ENCODE measurements at regions not wholly inside any gene's neighbourhood (a gene's known extent, or its start where the extent isn't known, plus 50 kb on each side); places are given as distances from the start of the nearest gene placed in this dataset.

DNA sequence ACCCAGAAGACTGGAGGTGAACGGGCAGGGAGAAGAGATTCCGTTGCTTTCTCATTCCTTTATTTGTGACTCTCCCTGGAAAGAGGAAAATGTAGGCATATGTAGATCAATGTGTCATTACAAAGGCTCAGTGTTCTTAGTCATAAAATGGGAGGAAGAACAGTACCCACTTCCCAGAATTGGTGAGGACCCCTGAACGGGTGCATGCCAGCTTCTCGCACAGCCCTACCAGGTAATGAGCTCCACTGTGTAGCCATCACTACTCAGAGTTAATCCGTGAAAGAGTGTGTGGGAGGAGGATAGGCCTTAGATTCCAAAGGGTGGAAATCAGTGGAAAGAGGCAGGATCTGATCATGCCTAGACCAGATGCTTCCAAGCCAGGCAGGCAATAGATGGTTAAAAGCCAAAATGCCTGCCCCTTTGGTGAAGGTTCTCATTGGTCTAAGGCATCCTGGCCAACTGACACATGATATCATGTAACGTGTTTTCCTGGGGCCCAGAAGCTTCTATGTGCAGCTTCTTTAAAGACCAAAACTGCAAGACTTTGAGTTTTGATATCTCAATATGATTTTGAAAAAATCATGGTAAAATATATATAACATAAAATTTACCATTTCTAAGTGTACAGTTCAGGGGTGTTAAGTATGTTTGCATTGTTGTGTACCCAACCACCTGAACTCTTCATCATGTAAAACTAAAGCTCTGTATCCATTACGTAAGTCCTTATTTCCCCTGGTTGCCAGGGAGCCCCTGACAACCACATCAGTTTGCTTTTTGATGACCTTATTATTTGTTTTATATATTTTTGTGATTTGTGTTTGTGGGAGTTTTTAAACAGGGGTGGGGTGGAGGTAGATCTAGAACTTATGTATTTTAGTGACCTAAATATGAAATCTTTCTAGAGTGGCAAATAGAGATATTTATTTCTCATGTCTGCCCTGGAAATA is 402.2 kb upstream of the CFAP20DC start (continued):
- TF ChIP-seq PAX8 (IDR thresholded peaks at IDR 0.05) (no peak), IKZF1 (conservative IDR thresholded peaks at IDR 0.05) (peak; percentile 21; the same call in 1 of the 2 replicates), SMARCA5 (IDR thresholded peaks at IDR 0.05) (no peak), PAX5 (IDR thresholded peaks at IDR 0.05; ENCODE audit: borderline replicate concordance, low read depth, low read length) (no peak), SMC3 (IDR thresholded peaks at IDR 0.05; ENCODE audit: borderline replicate concordance, low read length) (no peak), CREB1 (IDR thresholded peaks at IDR 0.05; ENCODE audit: low read depth) (no peak)

DNA sequence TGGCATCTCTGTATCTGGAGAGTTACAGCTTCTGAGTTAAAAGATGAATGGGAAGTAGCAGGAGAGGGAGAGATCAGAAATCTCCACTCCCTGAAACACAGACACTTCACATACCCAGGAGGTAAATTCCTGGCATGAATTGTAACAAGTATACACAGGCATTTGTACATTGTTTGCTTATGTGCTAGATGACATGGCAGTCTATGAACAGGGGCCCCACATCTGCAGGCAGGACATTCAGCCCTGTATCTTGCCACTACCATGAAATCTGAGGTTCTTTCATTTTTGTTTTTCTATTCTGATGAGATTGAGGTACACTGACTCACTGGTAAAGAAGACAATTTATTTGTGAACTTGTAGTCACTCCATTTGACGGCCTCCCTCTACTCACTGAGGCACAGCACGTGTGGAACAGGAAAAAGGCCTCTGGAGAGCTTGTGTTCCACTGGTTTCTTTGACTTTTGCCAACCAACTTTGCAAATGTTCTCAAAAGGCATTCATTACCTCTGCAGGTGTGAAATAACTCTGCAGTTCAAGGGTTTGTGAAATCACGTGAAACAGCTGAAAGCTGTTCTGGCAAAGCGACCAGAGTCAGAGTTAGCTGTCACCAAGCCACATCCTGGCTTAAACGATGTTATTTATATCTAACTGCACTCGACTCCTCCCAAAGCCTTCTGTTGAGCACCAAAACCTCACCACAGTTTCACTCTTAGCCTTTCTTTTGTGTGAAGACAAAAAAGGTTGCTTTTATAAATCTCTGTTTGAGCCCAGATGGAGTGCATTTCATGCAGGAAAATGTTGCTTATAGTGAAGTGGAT is 401.3 kb upstream of the CFAP20DC start:
- Histone ChIP-seq H3K9ac (ENCODE audit: control insufficient read depth, insufficient read depth, low read length) (peak overlapping the region; percentile 60), H3K4me1 (ENCODE audit: control insufficient read depth, insufficient read depth, low read length) (peaks cover 34% of the 10 kb centered on the region), H3K36me3 (ENCODE audit: control insufficient read depth in 2 of 2, insufficient read depth in 2 of 2, low read length in 1 of 2) (no peaks in the 10 kb centered on the region), H2AFZ (ENCODE audit: control insufficient read depth, low read depth, low read length) (peak overlapping the region; percentile 60), H4K20me1 (ENCODE audit: control insufficient read depth, insufficient read depth) (no peaks in the 10 kb centered on the region), H3K79me2 (ENCODE audit: control insufficient read depth, insufficient read depth, low read length) (no peaks in the 10 kb centered on the region), H3K4me3 (peak overlapping the region; percentile 41; the same call in 1 of the 2 replicates), H3K4me2 (ENCODE audit: control insufficient read depth, insufficient read depth) (peak overlapping the region; percentile 96), H3K9me3 (replicated peaks; ENCODE audit: control insufficient read depth, insufficient read depth, low read length) (peaks cover 1% of the 10 kb centered on the region; the same call in 2 of the 3 replicates), H3K27ac (ENCODE audit: control insufficient read depth, insufficient read depth) (peak overlapping the region; percentile 87), H3K27me3 (replicated peaks in 1 of 2; ENCODE audit: control insufficient read depth in 2 of 2, insufficient read depth in 2 of 2, low read length in 1 of 2) (no peaks in the 10 kb centered on the region)
- FAIRE-seq (peak; percentile 96), DNase-seq (ENCODE audit: low read depth, low spot score) (peak; percentile 97), ATAC-seq (peak; percentile 93)
- in situ Hi-C loops (cut with MboI) (loop anchor here (5.0 kb wide), 1 partner anchor 64 kb away; no protein-coding TSS in a partner anchor), intact Hi-C loops (cut with micrococcal nuclease; ENCODE audit: unreplicated experiment) (loop anchor here (1.0 to 5.0 kb wide), 6 partner anchors 29 to 238 kb away; no protein-coding TSS in a partner anchor)
- SMC1A ChIA-PET (ENCODE audit: uncharacterized antibody, unreplicated experiment) = interaction anchor here (0.7 to 5.0 kb wide), 26 partner anchors 8 to 216 kb away, joined by 3 to 44 read pairs (median 5); no protein-coding TSS in a partner anchor
- TSS peak; percentile 88 for BruUV-seq (replicated peaks)
- WGBS (ENCODE audit: insufficient coverage, insufficient replicate concordance, low lambda C conversion rate, missing lambda C conversion rate) = 1% methylated on average over 6 of the region's 6 CpGs
- POLR2A ChIA-PET = interaction anchor here (1.6 to 3.2 kb wide), 2 partner anchors 59 to 65 kb away, joined by 3 to 12 read pairs; no protein-coding TSS in a partner anchor
- RAD21 ChIA-PET (ENCODE audit: unreplicated experiment) = interaction anchor here (1.0 to 4.0 kb wide), 16 partner anchors 7 to 216 kb away, joined by 3 to 38 read pairs (median 7); no protein-coding TSS in a partner anchor
- CTCF ChIA-PET = interaction anchor here (1.0 to 2.1 kb wide), 5 partner anchors 10 to 137 kb away, joined by 3 to 7 read pairs (median 5); no protein-coding TSS in a partner anchor
- TF ChIP-seq ZNF687 (IDR thresholded peaks at IDR 0.05) = peak; percentile 100
- no peak for TF ChIP-seq E2F4 (IDR thresholded peaks at IDR 0.05; ENCODE audit: low read depth, low read length)
- TF ChIP-seq ETV6 (conservative IDR thresholded peaks at IDR 0.05 in 1 of 2, IDR thresholded peaks at IDR 0.05 in 1 of 2; ENCODE audit: borderline replicate concordance in 1 of 2, low read depth in 1 of 2) = peak in 1 of 2 experiments; percentile 68; a peak in 1 of 4 replicates
- peak; percentile 47; the same call in 1 of the 2 replicates for TF ChIP-seq YY1 (IDR thresholded peaks at IDR 0.05; ENCODE audit: low read depth, low read length)
- no peak for TF ChIP-seq HSF1 (IDR thresholded peaks at IDR 0.05; ENCODE audit: low read depth, low read length)
- no peak for TF ChIP-seq SIX5 (IDR thresholded peaks at IDR 0.05; ENCODE audit: low read depth, low read length, severe bottlenecking)
